ENCODE measurements at regions not wholly inside any gene's neighbourhood (a gene's known extent, or its start where the extent isn't known, plus 50 kb on each side); places are given as distances from the start of the nearest gene placed in this dataset.

- TF ChIP-seq CTCF (IDR thresholded peaks at IDR 0.05), result no peak
These were observed 135.8 kb upstream of the GPC1 start for GRCh38 chr2:240299710-240300068.

GRCh38 chr2:240300261-240300821 is 135.1 kb upstream of the GPC1 start:
- no peak for TF ChIP-seq CTCF (IDR thresholded peaks at IDR 0.05)

GRCh38 chr2:240300840-240301239 is 134.6 kb upstream of the GPC1 start:
- no peak for TF ChIP-seq CTCF (IDR thresholded peaks at IDR 0.05)

DNA sequence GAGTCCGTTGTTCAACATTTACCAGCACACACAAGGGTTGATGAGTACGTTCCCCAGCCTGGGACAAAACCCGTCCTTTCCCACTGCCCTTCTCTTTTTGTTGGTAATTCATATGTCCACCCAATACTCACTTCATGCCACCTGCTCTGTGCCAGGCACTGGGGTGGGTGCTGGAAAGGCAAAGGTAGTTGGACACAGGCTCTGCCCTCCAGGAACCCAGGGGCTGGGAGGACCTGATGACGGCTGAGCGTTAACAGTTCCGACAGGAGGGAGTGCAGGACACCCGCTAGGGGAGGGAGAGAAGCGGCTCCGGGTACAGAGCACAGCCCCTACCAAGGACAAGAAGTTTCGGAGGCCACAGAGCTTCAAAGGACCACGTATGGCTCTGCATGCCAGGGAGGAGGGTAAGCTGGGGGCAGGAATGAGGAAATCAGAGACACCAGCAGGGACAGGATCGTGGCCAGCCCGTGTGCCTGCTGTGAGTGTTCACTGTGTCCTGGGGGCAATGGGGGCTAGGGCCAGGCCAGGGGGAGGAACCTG is 134.1 kb upstream of the GPC1 start:
- no peak for TF ChIP-seq CTCF (IDR thresholded peaks at IDR 0.05)

GRCh38 chr2:240302041-240302440 is 133.4 kb upstream of the GPC1 start:
- TF ChIP-seq CTCF (IDR thresholded peaks at IDR 0.05), result no peak

- TF ChIP-seq CTCF (IDR thresholded peaks at IDR 0.05), result no peak
These were observed 132.4 kb upstream of the GPC1 start for GRCh38 chr2:240302933-240303595.

- no peak for TF ChIP-seq CTCF (IDR thresholded peaks at IDR 0.05)
These were observed 131.3 kb upstream of the GPC1 start for GRCh38 chr2:240303896-240304745.
